ENCODE measurements at regions not wholly inside any gene's neighbourhood (a gene's known extent, or its start where the extent isn't known, plus 50 kb on each side); places are given as distances from the start of the nearest gene placed in this dataset.

DNA sequence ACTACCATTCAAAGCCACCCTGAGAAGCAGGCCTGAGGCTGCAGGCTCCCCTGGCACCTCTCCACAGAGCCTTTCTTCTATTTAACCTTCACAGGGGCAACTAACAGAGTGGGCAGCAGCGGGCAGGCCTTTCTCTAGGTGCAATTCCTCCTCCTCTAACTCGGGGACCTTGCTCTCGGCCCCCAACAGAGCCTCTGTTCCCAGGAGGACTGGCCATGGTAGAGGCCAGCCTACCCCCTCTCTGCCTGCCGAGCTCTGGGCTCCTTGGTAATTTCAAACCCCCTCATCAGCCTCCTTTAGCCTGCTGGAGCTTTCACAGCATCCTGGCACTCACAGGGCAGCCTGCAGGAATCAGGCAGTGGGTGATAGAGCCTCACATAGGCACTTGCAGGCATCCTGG is 920.8 kb upstream of the ZNF722 start:
- TF ChIP-seq, protein P1, sequence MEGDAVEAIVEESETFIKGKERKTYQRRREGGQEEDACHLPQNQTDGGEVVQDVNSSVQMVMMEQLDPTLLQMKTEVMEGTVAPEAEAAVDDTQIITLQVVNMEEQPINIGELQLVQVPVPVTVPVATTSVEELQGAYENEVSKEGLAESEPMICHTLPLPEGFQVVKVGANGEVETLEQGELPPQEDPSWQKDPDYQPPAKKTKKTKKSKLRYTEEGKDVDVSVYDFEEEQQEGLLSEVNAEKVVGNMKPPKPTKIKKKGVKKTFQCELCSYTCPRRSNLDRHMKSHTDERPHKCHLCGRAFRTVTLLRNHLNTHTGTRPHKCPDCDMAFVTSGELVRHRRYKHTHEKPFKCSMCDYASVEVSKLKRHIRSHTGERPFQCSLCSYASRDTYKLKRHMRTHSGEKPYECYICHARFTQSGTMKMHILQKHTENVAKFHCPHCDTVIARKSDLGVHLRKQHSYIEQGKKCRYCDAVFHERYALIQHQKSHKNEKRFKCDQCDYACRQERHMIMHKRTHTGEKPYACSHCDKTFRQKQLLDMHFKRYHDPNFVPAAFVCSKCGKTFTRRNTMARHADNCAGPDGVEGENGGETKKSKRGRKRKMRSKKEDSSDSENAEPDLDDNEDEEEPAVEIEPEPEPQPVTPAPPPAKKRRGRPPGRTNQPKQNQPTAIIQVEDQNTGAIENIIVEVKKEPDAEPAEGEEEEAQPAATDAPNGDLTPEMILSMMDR (IDR thresholded peaks at IDR 0.05) = no peak
- TF ChIP-seq ZFX (IDR thresholded peaks at IDR 0.05; ENCODE audit: borderline replicate concordance) = no peak

Data from 22Rv1 (cell line).